ENCODE measurements at regions not wholly inside any gene's neighbourhood (a gene's known extent, or its start where the extent isn't known, plus 50 kb on each side); places are given as distances from the start of the nearest gene placed in this dataset.

- Histone ChIP-seq H3K27ac (no peak overlapping the region), H3K4me1 (replicated peaks in 1 of 2) (peaks cover 4 to 6% of the 10 kb centered on the region in 2 donors), H3K4me3 (no peak overlapping the region)
- in situ Hi-C loops (cut with MboI; ENCODE audit: low pct_unique_long_range_greater_than_20kb in 2 of 9, low sequenced_read_pairs in 9 of 9, unreplicated experiment in 9 of 9), result no loop called here
- ATAC-seq (replicated peaks in 6 of 8), result no peak
- 18 to 100% (median 83%) methylated on average over 1 to 4 of the region's 4 CpGs; no CpG with 5 or more reads in 3 of the 10 experiments for WGBS, 10 experiments
Observed at GRCh38 chr11:122430490-122430889, 225.0 kb upstream of the UBASH3B start.

DNA sequence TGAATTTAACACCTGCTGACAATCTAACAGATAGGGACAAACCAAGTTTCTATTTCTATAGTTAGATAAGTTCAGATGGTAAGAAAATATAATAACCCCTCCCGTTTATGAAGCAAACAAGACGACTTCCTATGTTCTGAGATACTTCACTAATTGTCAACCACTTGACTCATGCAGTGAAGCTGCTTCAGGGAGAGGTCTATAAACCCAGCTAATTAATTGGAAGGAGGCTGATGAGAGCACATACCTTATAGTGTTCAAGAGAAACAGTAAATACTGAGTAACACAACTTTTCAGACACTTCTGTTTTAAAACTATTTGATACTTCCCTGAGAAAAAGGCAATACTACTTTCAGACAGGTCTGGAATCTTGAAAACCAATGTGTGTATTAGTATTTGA, 229.4 kb upstream of the UBASH3B start:
- in situ Hi-C loops (cut with MboI; ENCODE audit: low pct_unique_long_range_greater_than_20kb in 2 of 9, low sequenced_read_pairs in 9 of 9, unreplicated experiment in 9 of 9), result no loop called here
- Histone ChIP-seq H3K27ac (no peak overlapping the region), H3K4me3 (no peak overlapping the region), H3K4me1 (replicated peaks in 1 of 2) (peaks cover 0 to 6% of the 10 kb centered on the region in 2 donors)
- WGBS, 10 experiments, result 45 to 100% (median 88%) methylated on average over 2 of the region's 2 CpGs; no CpG with 5 or more reads in 2 of the 10 experiments
- no peak for ATAC-seq (replicated peaks in 6 of 8)

GRCh38 chr11:122424636-122425035, 230.9 kb upstream of the UBASH3B start:
- ATAC-seq (replicated peaks in 6 of 8), result no peak
- in situ Hi-C loops (cut with MboI; ENCODE audit: low pct_unique_long_range_greater_than_20kb in 2 of 9, low sequenced_read_pairs in 9 of 9, unreplicated experiment in 9 of 9), result no loop called here
- Histone ChIP-seq H3K4me3 (no peak overlapping the region), H3K27ac (no peak overlapping the region), H3K4me1 (replicated peaks in 1 of 2) (peaks cover 0 to 6% of the 10 kb centered on the region in 2 donors)
- WGBS, 10 experiments, result 53 to 100% (median 100%) methylated on average over 1 of the region's 1 CpG; no CpG with 5 or more reads in 2 of the 10 experiments

DNA sequence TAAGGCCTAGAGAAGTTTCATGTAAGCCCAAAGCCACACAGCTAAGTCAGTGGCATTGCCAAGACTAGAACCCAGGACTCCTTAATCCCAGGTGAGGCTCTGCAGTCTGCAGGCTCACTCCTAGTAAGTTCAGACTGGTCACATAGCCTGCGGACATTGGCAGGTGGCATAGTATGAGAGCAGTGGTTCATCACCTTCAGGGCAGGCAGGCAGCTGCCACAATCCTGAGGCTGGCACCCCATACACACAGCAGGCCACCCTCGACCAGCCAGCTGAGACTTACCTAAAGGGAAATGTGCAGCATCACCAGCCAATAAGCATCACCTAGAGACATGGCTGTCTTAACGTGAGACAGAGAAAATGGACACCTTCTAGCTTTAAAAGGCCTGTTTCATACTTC, 231.6 kb upstream of the UBASH3B start:
- no peak overlapping the region for H3K27ac ChIP-seq
- peaks cover 0 to 6% of the 10 kb centered on the region in 2 donors for H3K4me1 ChIP-seq (replicated peaks in 1 of 2)
- in situ Hi-C loops (cut with MboI; ENCODE audit: low pct_unique_long_range_greater_than_20kb in 2 of 9, low sequenced_read_pairs in 9 of 9, unreplicated experiment in 9 of 9), result no loop called here
- ATAC-seq (replicated peaks in 6 of 8), result no peak
- WGBS, 10 experiments, result 20 to 100% (median 80%) methylated on average over 1 to 2 of the region's 3 CpGs; no CpG with 5 or more reads in 4 of the 10 experiments
- H3K4me3 ChIP-seq, result no peak overlapping the region

DNA sequence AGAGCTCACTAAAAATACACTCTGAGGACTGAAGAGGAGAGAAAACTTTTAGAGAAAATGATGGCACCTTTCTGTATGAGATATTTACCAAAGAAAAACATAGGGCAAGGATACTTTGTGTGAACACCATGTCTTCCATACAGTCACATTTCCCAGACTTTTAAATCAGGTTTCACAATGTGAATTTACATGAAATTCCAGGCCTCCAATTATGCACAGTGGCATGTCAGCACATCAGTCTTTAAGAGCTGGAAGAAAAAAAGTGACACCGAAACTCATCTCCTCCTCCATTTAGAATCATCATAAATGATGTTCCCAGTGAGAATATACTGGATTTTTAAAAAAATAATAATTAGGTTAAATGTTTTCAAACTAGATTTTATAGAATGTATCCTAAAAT, 232.2 kb upstream of the UBASH3B start:
- in situ Hi-C loops (cut with MboI; ENCODE audit: low pct_unique_long_range_greater_than_20kb in 2 of 9, low sequenced_read_pairs in 9 of 9, unreplicated experiment in 9 of 9), result no loop called here
- Histone ChIP-seq H3K4me1 (replicated peaks in 1 of 2) (peaks cover 0 to 6% of the 10 kb centered on the region in 2 donors), H3K4me3 (no peak overlapping the region), H3K27ac (no peak overlapping the region)
- 78 to 100% (median 100%) methylated on average over 1 of the region's 1 CpG; no CpG with 5 or more reads in 3 of the 10 experiments for WGBS, 10 experiments
- peak in 2 of 8 experiments; percentile 36 to 66 for ATAC-seq (replicated peaks in 6 of 8)

DNA sequence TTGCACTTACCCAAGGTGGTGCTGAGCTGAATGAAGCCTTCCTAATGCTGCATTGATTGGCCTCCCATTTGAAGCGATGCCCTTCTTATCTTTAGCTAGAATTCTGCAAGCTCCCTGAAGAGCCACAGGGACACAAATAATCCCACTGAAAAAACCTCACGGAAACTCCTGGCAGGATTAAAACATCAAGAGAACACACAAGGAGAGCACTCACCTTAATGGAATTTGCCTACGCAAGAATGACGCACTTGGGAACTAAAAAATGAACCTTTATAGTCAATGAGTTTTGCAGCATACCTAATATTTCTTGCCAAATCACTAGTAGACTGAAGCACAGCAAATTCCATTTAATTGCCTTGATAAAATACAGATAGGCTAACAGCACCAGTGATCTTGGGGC, 232.8 kb upstream of the UBASH3B start:
- ATAC-seq (replicated peaks in 6 of 8), result no peak
- in situ Hi-C loops (cut with MboI; ENCODE audit: low pct_unique_long_range_greater_than_20kb in 2 of 9, low sequenced_read_pairs in 9 of 9, unreplicated experiment in 9 of 9), result no loop called here
- H3K4me3 ChIP-seq, result no peak overlapping the region
- H3K4me1 ChIP-seq (replicated peaks in 1 of 2), result peaks cover 0 to 6% of the 10 kb centered on the region in 2 donors
- no peak overlapping the region for H3K27ac ChIP-seq
- WGBS, 10 experiments, result 72 to 100% (median 93%) methylated on average over 1 to 4 of the region's 4 CpGs; no CpG with 5 or more reads in 2 of the 10 experiments

- no peak overlapping the region for H3K4me3 ChIP-seq
- H3K27ac ChIP-seq, result no peak overlapping the region
- H3K4me1 ChIP-seq (replicated peaks in 1 of 2), result peaks cover 0 to 6% of the 10 kb centered on the region in 2 donors
- 63 to 93% (median 88%) methylated on average over 1 to 3 of the region's 3 CpGs for WGBS, 10 experiments
- peak in 1 of 8 experiments; percentile 31 for ATAC-seq (replicated peaks in 6 of 8)
- in situ Hi-C loops (cut with MboI; ENCODE audit: low pct_unique_long_range_greater_than_20kb in 2 of 9, low sequenced_read_pairs in 9 of 9, unreplicated experiment in 9 of 9), result no loop called here
Observed at GRCh38 chr11:122421702-122422101, 233.8 kb upstream of the UBASH3B start.

DNA sequence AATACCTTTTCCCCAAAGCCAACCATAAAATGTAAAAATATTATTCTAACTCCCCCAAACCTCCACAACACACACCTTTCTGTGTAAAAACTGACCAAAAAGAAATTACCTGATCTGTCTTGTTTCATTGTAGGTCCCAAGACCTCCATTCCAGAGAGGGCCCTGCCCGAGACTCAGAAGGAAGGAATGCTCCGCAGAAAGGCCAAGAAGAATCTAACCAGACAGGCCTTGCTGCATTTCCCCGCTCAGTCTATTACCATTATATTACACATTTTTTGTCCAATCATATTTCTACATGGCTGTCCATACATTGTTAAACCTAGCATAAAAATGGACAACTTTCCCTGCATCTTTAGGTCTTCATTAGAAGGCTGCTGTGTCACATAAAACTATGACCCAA, 237.5 kb upstream of the UBASH3B start:
- ATAC-seq (replicated peaks in 6 of 8), result no peak
- in situ Hi-C loops (cut with MboI; ENCODE audit: low pct_unique_long_range_greater_than_20kb in 2 of 9, low sequenced_read_pairs in 9 of 9, unreplicated experiment in 9 of 9), result no loop called here
- Histone ChIP-seq H3K4me3 (no peak overlapping the region), H3K4me1 (replicated peaks in 1 of 2) (peaks cover 0 to 6% of the 10 kb centered on the region in 2 donors), H3K27ac (no peak overlapping the region)
- 60 to 100% (median 100%) methylated on average over 1 to 3 of the region's 3 CpGs for WGBS, 10 experiments

- no peaks in the 10 kb centered on the region for H3K4me1 ChIP-seq (replicated peaks in 1 of 2)
- H3K4me3 ChIP-seq, result no peak overlapping the region
- in situ Hi-C loops (cut with MboI; ENCODE audit: low pct_unique_long_range_greater_than_20kb in 2 of 9, low sequenced_read_pairs in 9 of 9, unreplicated experiment in 9 of 9), result no loop called here
- no peak overlapping the region for H3K27ac ChIP-seq
- 80 to 100% (median 100%) methylated on average over 1 to 2 of the region's 2 CpGs; no CpG with 5 or more reads in 3 of the 10 experiments for WGBS, 10 experiments
- no peak for ATAC-seq (replicated peaks in 6 of 8)
Observed at GRCh38 chr11:122414406-122415018, 241.0 kb upstream of the UBASH3B start.

- ATAC-seq (replicated peaks in 6 of 8), result no peak
- H3K4me1 ChIP-seq (replicated peaks in 1 of 2), result no peaks in the 10 kb centered on the region
- H3K4me3 ChIP-seq, result no peak overlapping the region
- no peak overlapping the region for H3K27ac ChIP-seq
- in situ Hi-C loops (cut with MboI; ENCODE audit: low pct_unique_long_range_greater_than_20kb in 2 of 9, low sequenced_read_pairs in 9 of 9, unreplicated experiment in 9 of 9), result no loop called here
Observed at GRCh38 chr11:122413677-122414076, 241.8 kb upstream of the UBASH3B start.

DNA sequence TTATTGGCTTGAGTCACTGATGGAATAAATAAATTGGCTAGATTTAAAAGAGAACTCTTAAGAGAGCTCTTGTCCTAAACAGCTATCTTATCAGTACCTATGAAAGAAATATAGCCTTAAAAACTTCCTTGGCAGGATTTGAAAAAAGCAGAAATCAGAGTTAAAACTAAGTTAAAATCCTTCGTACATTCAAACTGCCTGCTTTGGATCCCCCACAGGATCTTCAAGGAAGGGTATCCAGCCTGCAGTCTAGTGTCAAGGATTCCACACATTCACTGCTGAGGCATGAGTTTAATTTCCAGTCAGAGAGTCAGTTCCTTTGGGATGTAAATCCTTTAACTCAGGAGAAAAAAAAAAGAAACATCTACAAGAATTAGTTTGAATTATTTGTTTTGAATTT, 242.9 kb upstream of the UBASH3B start:
- H3K4me1 ChIP-seq (replicated peaks in 1 of 2), result no peaks in the 10 kb centered on the region
- in situ Hi-C loops (cut with MboI; ENCODE audit: low pct_unique_long_range_greater_than_20kb in 2 of 9, low sequenced_read_pairs in 9 of 9, unreplicated experiment in 9 of 9), result no loop called here
- no peak overlapping the region for H3K4me3 ChIP-seq
- 20 to 92% (median 62%) methylated on average over 1 of the region's 1 CpG; no CpG with 5 or more reads in 4 of the 10 experiments for WGBS, 10 experiments
- no peak for ATAC-seq (replicated peaks in 6 of 8)
- no peak overlapping the region for H3K27ac ChIP-seq

- Histone ChIP-seq H3K4me3 (no peak overlapping the region), H3K4me1 (replicated peaks in 1 of 2) (no peaks in the 10 kb centered on the region), H3K27ac (no peak overlapping the region)
- WGBS, 10 experiments, result 65 to 100% (median 93%) methylated on average over 3 to 4 of the region's 4 CpGs
- in situ Hi-C loops (cut with MboI; ENCODE audit: low pct_unique_long_range_greater_than_20kb in 2 of 9, low sequenced_read_pairs in 9 of 9, unreplicated experiment in 9 of 9), result no loop called here
- ATAC-seq (replicated peaks in 6 of 8), result no peak
Observed at GRCh38 chr11:122406466-122406865, 249.1 kb upstream of the UBASH3B start.

DNA sequence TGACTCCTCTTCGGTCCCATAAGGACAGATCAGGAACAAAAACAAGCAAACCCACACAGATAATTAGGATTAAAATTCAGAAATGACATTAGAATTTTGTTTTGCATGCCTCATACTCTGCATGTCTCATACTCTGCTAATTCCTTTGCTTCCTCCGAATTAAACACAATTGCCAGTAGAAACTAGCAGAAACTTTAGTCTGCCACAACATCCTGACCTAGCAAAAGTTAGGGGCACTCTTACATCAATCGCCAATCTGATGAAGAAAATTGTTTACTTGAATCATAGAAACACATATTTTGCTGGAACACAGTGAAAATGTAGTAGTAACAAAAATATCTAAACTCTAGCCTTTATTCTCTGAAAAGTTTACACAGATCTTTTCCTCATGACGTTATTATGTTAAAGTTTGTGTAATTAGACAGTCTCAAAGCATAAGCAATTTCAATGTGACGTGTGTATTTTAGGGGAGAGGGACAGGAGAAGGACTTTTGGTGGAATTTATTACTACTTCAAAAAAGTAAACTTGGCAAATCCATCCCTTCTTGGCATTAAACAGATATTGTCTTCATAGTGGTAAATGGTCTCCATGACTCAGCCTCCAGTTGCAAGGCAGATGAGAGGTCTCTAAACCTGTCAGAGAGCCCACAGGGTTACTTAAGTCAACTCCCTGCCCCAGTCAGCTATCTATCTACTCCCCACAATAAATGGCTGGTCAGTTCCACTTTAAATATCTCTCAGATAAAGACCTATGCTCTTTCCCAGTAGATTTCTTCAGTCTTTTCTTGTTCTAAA, 249.8 kb upstream of the UBASH3B start:
- Histone ChIP-seq H3K27ac (no peak overlapping the region), H3K4me1 (replicated peaks in 1 of 2) (no peaks in the 10 kb centered on the region), H3K4me3 (no peak overlapping the region)
- in situ Hi-C loops (cut with MboI; ENCODE audit: low pct_unique_long_range_greater_than_20kb in 2 of 9, low sequenced_read_pairs in 9 of 9, unreplicated experiment in 9 of 9), result no loop called here
- ATAC-seq (replicated peaks in 6 of 8), result no peak
- 24 to 100% (median 84%) methylated on average over 1 to 5 of the region's 5 CpGs; no CpG with 5 or more reads in 1 of the 10 experiments for WGBS, 10 experiments

- no peak overlapping the region for H3K4me3 ChIP-seq
- in situ Hi-C loops (cut with MboI; ENCODE audit: low pct_unique_long_range_greater_than_20kb in 2 of 9, low sequenced_read_pairs in 9 of 9, unreplicated experiment in 9 of 9), result no loop called here
- H3K4me1 ChIP-seq (replicated peaks in 1 of 2), result peaks cover 0 to under 1% of the 10 kb centered on the region in 2 donors
- ATAC-seq (replicated peaks in 6 of 8), result no peak
- no peak overlapping the region for H3K27ac ChIP-seq
Observed at GRCh38 chr11:122404571-122404970, 251.0 kb upstream of the UBASH3B start.
